HG03196 (cell line): ENCODE measurements at regions not wholly inside any gene's neighbourhood (a gene's known extent, or its start where the extent isn't known, plus 50 kb on each side); places are given as distances from the start of the nearest gene placed in this dataset.

Experiments used
- ATAC-seq: cut with Tn5 transposase; IDR thresholded peaks from one replicate; pipeline ENCODE4 v1.9.1; 2021; ENCODE audit not compliant: unreplicated experiment

- ATAC-seq = no peak
These were observed 451.2 kb upstream of the TLE4 start for GRCh38 chr9:79120533-79120932.

GRCh38 chr9:79120941-79121340 lies 450.8 kb upstream of the TLE4 start:
- no peak for ATAC-seq

- no peak for ATAC-seq
These were observed 448.4 kb upstream of the TLE4 start for GRCh38 chr9:79123415-79123814.

- ATAC-seq = no peak
These were observed 444.1 kb upstream of the TLE4 start for GRCh38 chr9:79127661-79128060.

GRCh38 chr9:79129865-79130480 lies 441.8 kb upstream of the TLE4 start:
- ATAC-seq = no peak

GRCh38 chr9:79131246-79131774 lies 440.5 kb upstream of the TLE4 start:
- ATAC-seq = no peak

- ATAC-seq = no peak
These were observed 439.9 kb upstream of the TLE4 start for GRCh38 chr9:79131824-79132377.

GRCh38 chr9:79134654-79135053 lies 437.1 kb upstream of the TLE4 start:
- no peak for ATAC-seq

- ATAC-seq = no peak
These were observed 435.9 kb upstream of the TLE4 start for GRCh38 chr9:79135681-79136415.

GRCh38 chr9:79140751-79141150 lies 431.0 kb upstream of the TLE4 start:
- no peak for ATAC-seq

- no peak for ATAC-seq
These were observed 428.6 kb upstream of the TLE4 start for GRCh38 chr9:79143211-79143610.

- no peak for ATAC-seq
These were observed 426.3 kb upstream of the TLE4 start for GRCh38 chr9:79145442-79145841.

- ATAC-seq = no peak
These were observed 422.2 kb upstream of the TLE4 start for GRCh38 chr9:79149585-79149984.

GRCh38 chr9:79151791-79152190 lies 420.0 kb upstream of the TLE4 start:
- ATAC-seq = no peak

- ATAC-seq = no peak
These were observed 419.5 kb upstream of the TLE4 start for GRCh38 chr9:79152306-79152705.

- ATAC-seq = no peak
These were observed 417.0 kb upstream of the TLE4 start for GRCh38 chr9:79154806-79155205.

- no peak for ATAC-seq
These were observed 416.5 kb upstream of the TLE4 start for GRCh38 chr9:79155308-79155707.

- ATAC-seq = no peak
These were observed 408.2 kb upstream of the TLE4 start for GRCh38 chr9:79163544-79163943.

- no peak for ATAC-seq
These were observed 407.4 kb upstream of the TLE4 start for GRCh38 chr9:79164406-79164805.

GRCh38 chr9:79165020-79165780 lies 406.6 kb upstream of the TLE4 start:
- no peak for ATAC-seq

GRCh38 chr9:79166005-79166404 lies 405.8 kb upstream of the TLE4 start:
- ATAC-seq = no peak

- ATAC-seq = no peak
These were observed 401.1 kb upstream of the TLE4 start for GRCh38 chr9:79170643-79171042.
